ENCODE measurements at regions not wholly inside any gene's neighbourhood (a gene's known extent, or its start where the extent isn't known, plus 50 kb on each side); places are given as distances from the start of the nearest gene placed in this dataset.
"Not testable (repeated sequence)": the region's sequence is repeated elsewhere in the genome, so short reads cannot be mapped to it uniquely, and the experiment has no call there.

GRCh38 chrX:110965409-110966090 is 130.4 kb upstream of the PAK3 start:
- DNase-seq (ENCODE audit: low spot score) = no peak

- peak; percentile 17 for DNase-seq (ENCODE audit: low spot score)
These were observed 131.2 kb upstream of the PAK3 start for GRCh38 chrX:110964786-110965185.

GRCh38 chrX:110962451-110962850 is 133.5 kb upstream of the PAK3 start:
- no peak for DNase-seq (ENCODE audit: low spot score)

GRCh38 chrX:110955706-110956105 is 140.3 kb upstream of the PAK3 start:
- DNase-seq (ENCODE audit: low spot score) = no peak

- DNase-seq (ENCODE audit: low spot score) = no peak
These were observed 141.4 kb upstream of the PAK3 start for GRCh38 chrX:110954428-110955100.

- no peak for DNase-seq (ENCODE audit: low spot score)
These were observed 144.3 kb upstream of the PAK3 start for GRCh38 chrX:110951472-110952269.

- DNase-seq (ENCODE audit: low spot score) = peak; percentile 23
These were observed 149.4 kb upstream of the CHRDL1 start for GRCh38 chrX:110944751-110945675.

- peak; percentile 37 for DNase-seq (ENCODE audit: low spot score)
These were observed 148.7 kb upstream of the CHRDL1 start for GRCh38 chrX:110944311-110944750.

GRCh38 chrX:110941906-110942305 is 146.3 kb upstream of the CHRDL1 start:
- no peak for DNase-seq (ENCODE audit: low spot score)

GRCh38 chrX:110938977-110939732 is 143.5 kb upstream of the CHRDL1 start:
- no peak for DNase-seq (ENCODE audit: low spot score)

GRCh38 chrX:110924871-110925270 is 129.3 kb upstream of the CHRDL1 start:
- no peak for DNase-seq (ENCODE audit: low spot score)

GRCh38 chrX:110920991-110921390 is 125.4 kb upstream of the CHRDL1 start:
- DNase-seq (ENCODE audit: low spot score) = no peak

GRCh38 chrX:110915570-110915969 is 120.0 kb upstream of the CHRDL1 start:
- DNase-seq (ENCODE audit: low spot score) = no peak

GRCh38 chrX:110915111-110915510 is 119.5 kb upstream of the CHRDL1 start:
- DNase-seq (ENCODE audit: low spot score) = peak; percentile 5

- no peak for DNase-seq (ENCODE audit: low spot score)
These were observed 118.7 kb upstream of the CHRDL1 start for GRCh38 chrX:110914281-110914680.

GRCh38 chrX:110904747-110905146 is 109.1 kb upstream of the CHRDL1 start:
- DNase-seq (ENCODE audit: low spot score) = not testable (repeated sequence)

- no peak for DNase-seq (ENCODE audit: low spot score)
These were observed 86.4 kb upstream of the CHRDL1 start for GRCh38 chrX:110881971-110882370.

GRCh38 chrX:110877326-110877725 is 81.7 kb upstream of the CHRDL1 start:
- DNase-seq (ENCODE audit: low spot score) = no peak

GRCh38 chrX:110871839-110872238 is 76.2 kb upstream of the CHRDL1 start:
- DNase-seq (ENCODE audit: low spot score) = no peak

- no peak for DNase-seq (ENCODE audit: low spot score)
These were observed 70.8 kb upstream of the CHRDL1 start for GRCh38 chrX:110866421-110866820.

GRCh38 chrX:110863883-110864282 is 68.3 kb upstream of the CHRDL1 start:
- DNase-seq (ENCODE audit: low spot score) = no peak
